ENCODE measurements at regions not wholly inside any gene's neighbourhood (a gene's known extent, or its start where the extent isn't known, plus 50 kb on each side); places are given as distances from the start of the nearest gene placed in this dataset.
"Not testable (repeated sequence)": the region's sequence is repeated elsewhere in the genome, so short reads cannot be mapped to it uniquely, and the experiment has no call there.

GRCh38 chr10:21372651-21373410, 152.7 kb downstream of the SKIDA1 start:
- DNase-seq (ENCODE audit: extremely low read depth in 1 of 11, low read depth in 9 of 11, low spot score in 4 of 11) = peak in 6 of 11 donors; percentile 52 to 75 (median 68)

- no peak for DNase-seq (ENCODE audit: extremely low read depth in 1 of 11, low read depth in 9 of 11, low spot score in 4 of 11)
Measured at GRCh38 chr10:21369697-21370096, 155.8 kb downstream of the SKIDA1 start.

- no peak for DNase-seq (ENCODE audit: extremely low read depth in 1 of 11, low read depth in 9 of 11, low spot score in 4 of 11)
Measured at GRCh38 chr10:21368728-21369425, 156.6 kb downstream of the SKIDA1 start.

- no peak for DNase-seq (ENCODE audit: extremely low read depth in 1 of 11, low read depth in 9 of 11, low spot score in 4 of 11)
Measured at GRCh38 chr10:21368022-21368582, 157.4 kb downstream of the SKIDA1 start.

- not testable (repeated sequence) for DNase-seq (ENCODE audit: extremely low read depth in 1 of 11, low read depth in 9 of 11, low spot score in 4 of 11)
Measured at GRCh38 chr10:21366108-21366507, 159.4 kb downstream of the SKIDA1 start.

GRCh38 chr10:21364196-21365114, 161.0 kb downstream of the SKIDA1 start:
- no peak for DNase-seq (ENCODE audit: extremely low read depth in 1 of 11, low read depth in 9 of 11, low spot score in 4 of 11)

DNA sequence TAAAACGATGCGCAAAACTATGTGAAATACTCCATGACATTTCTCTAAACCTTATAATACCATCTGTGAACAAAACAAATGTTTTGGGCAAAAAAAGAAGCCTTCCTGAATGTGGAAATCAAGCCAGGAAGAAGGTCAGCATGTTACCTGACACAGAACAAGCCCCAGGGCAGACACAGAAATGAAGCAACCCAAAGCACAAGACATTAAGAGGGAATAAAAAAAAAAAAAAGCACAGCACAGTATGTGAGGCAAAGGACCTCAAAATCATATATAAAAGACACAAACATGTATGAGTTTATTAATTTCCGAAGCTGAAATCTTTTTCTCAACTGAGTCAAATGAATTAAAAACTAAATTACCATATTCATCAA, 161.8 kb downstream of the SKIDA1 start:
- DNase-seq (ENCODE audit: extremely low read depth in 1 of 11, low read depth in 9 of 11, low spot score in 4 of 11) = no peak

DNA sequence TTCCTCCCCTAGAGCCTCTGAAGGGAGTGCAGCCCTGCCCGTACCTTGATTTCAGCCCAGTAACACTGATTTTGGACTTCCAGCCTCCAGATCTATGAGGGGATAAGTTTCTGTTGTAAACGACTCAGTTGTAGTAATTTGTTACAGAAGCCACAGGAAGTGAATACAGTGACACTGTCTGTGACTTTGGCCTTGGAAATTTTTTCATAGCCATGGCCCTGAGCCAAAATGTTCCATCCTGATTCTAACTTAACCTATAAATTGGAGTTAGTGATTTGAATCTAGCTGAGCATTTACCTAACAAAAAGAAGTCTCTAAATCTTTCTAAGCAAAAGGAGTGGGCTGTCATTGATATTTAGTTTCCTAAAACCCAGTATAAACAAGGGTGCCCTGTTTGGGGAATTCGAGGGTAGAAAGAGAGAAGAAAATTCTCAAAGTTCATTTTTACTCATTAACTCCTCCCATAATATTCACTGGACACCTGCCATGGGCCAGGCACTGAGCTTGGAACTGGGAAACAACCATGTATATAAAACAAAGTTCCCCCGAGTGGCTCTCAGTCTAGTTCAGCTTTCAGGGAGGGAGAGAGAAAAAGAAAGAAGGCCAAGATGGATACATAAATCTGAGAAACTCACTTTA, 162.3 kb downstream of the SKIDA1 start:
- no peak for DNase-seq (ENCODE audit: extremely low read depth in 1 of 11, low read depth in 9 of 11, low spot score in 4 of 11)

GRCh38 chr10:21359202-21359601, 166.3 kb downstream of the SKIDA1 start:
- DNase-seq (ENCODE audit: extremely low read depth in 1 of 11, low read depth in 9 of 11, low spot score in 4 of 11) = no peak

GRCh38 chr10:21355591-21356011, 169.9 kb downstream of the SKIDA1 start:
- no peak for DNase-seq (ENCODE audit: extremely low read depth in 1 of 11, low read depth in 9 of 11, low spot score in 4 of 11)

DNA sequence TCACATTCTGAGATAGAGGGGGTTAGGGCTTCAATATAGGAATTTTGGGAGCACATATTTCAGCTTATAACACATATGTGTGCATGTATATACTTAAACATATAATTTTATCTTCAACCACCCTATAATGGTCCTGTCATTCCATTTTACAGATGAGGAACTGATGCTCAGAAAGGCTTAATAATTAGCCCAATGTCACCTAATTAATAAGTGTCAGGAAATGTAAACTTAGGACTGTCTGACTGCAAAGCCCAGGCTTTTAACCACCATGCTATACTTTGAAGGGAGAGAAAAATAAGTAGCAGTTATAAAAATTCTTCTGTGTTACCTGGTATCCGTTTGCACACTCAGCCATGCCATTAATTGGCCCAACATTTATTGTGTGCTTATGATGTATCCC, 172.6 kb downstream of the SKIDA1 start:
- no peak for DNase-seq (ENCODE audit: extremely low read depth in 1 of 11, low read depth in 9 of 11, low spot score in 4 of 11)

- DNase-seq (ENCODE audit: extremely low read depth in 1 of 11, low read depth in 9 of 11, low spot score in 4 of 11) = not testable (repeated sequence)
Measured at GRCh38 chr10:21351594-21351993, 173.9 kb downstream of the SKIDA1 start.

DNA sequence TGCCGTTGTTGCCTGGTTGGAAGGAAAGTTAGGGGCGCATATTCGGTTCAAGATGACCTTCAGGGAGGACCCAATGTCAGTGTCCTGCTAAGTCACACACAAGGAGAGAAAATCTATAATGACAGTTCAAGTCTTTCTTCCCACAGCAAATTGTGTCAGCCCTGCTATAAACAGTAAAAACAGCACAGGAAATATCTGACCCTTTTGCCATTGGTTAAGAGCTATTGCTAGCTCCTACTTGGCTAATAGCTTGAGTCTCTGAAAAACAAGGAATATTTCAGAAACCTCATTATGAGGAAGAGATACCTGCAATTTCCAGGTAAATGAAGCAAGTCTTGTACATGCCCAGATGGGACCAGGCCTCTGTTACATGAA, 175.6 kb downstream of the SKIDA1 start:
- DNase-seq (ENCODE audit: extremely low read depth in 1 of 11, low read depth in 9 of 11, low spot score in 4 of 11) = no peak

GRCh38 chr10:21347785-21348170, 177.7 kb downstream of the SKIDA1 start:
- no peak for DNase-seq (ENCODE audit: extremely low read depth in 1 of 11, low read depth in 9 of 11, low spot score in 4 of 11)

DNA sequence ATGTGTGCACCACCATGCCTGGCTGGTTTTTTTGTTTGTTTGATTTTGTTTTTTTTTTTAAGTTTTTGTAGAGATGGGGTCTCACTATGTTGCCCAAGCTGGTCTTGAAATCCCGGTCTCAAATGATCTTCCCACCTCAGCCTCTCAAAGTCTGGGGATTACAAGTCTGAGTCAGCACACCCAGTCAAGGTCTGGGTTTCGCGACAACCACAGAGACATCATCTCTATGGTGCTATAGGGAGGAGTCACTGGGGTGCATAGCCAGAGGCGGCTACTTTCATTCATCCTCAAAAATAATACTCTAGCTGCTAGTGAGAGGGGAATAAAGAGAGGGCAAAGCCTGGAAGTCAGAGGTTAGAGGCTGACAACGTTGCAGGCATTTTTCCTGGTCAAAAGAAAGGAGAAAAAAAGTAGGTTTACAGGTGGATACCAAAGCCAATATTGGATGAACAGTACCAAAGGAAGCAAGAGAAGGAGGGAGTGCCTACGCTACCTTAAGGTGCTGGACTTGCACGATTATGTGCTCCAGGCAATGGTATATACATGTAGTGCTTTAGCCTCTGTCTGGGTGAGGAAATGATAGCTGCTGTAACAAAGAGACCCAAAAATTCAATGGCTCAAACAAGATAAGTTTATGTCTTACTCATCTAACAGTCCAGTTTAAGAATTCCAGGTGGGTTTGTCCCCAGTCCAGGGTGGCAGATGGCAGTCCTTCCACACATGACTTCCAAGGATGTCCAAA, 178.3 kb downstream of the SKIDA1 start:
- DNase-seq (ENCODE audit: extremely low read depth in 1 of 11, low read depth in 9 of 11, low spot score in 4 of 11) = no peak

DNA sequence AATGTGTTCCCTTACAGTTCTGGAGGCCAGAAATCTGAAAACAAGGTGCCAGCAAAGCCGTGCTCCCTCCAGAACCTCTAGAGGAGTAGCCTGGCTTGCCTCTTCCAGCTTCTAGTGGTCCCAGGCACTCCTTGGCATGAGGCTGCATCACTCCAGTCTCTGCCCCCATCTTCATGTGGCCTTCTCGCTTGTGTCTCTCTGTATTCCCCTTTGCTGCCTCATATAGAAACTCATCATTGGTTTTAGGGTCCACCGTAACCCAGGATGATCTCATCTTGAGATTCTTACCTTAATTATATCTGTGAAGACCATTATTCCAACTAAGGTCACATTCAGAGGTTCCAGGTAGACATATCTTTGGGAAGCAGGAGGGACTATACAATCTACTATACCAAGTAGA, 182.4 kb downstream of the SKIDA1 start:
- DNase-seq (ENCODE audit: extremely low read depth in 1 of 11, low read depth in 9 of 11, low spot score in 4 of 11) = no peak

GRCh38 chr10:21342499-21342898, 183.0 kb downstream of the SKIDA1 start:
- DNase-seq (ENCODE audit: extremely low read depth in 1 of 11, low read depth in 9 of 11, low spot score in 4 of 11) = not testable (repeated sequence)

GRCh38 chr10:21340331-21340730, 185.2 kb downstream of the SKIDA1 start:
- DNase-seq (ENCODE audit: extremely low read depth in 1 of 11, low read depth in 9 of 11, low spot score in 4 of 11) = no peak
